ENCODE measurements at regions not wholly inside any gene's neighbourhood (a gene's known extent, or its start where the extent isn't known, plus 50 kb on each side); places are given as distances from the start of the nearest gene placed in this dataset.

GRCh38 chr5:18799482-18800128, 1165.3 kb downstream of the TAF11L14 start (continued):
- no peak for TF ChIP-seq ARID3A (IDR thresholded peaks at IDR 0.05; ENCODE audit: borderline replicate concordance, low read depth, low read length)
- 0 out of 2 replicates have a peak, but pooled peaks have one; percentile 38 for TF ChIP-seq MEF2D (tag; conservative IDR thresholded peaks at IDR 0.05; ENCODE audit: low read depth)
- no peak for TF ChIP-seq ZBTB17 (CRISPR knock-in tag; IDR thresholded peaks at IDR 0.05)
- no peak for TF ChIP-seq ETV6 (IDR thresholded peaks at IDR 0.05; ENCODE audit: borderline replicate concordance in 1 of 2, low read depth in 2 of 2, low read length in 1 of 2)
- TF ChIP-seq ETV6 (CRISPR knock-in tag; IDR thresholded peaks at IDR 0.05; ENCODE audit: borderline replicate concordance) = no peak
- no peak for TF ChIP-seq MBD2 (IDR thresholded peaks at IDR 0.05; ENCODE audit: borderline replicate concordance, low read depth)
- TF ChIP-seq ZNF224 (CRISPR knock-in tag; IDR thresholded peaks at IDR 0.05) = no peak
- no peak for TF ChIP-seq MITF (IDR thresholded peaks at IDR 0.05)
- TF ChIP-seq ETV1 (tag; conservative IDR thresholded peaks at IDR 0.05; ENCODE audit: low read depth) = no peak
- no peak for TF ChIP-seq RHOXF2B (CRISPR knock-in tag; conservative IDR thresholded peaks at IDR 0.05)
- TF ChIP-seq STAT6 (CRISPR knock-in tag; IDR thresholded peaks at IDR 0.05) = no peak
- TF ChIP-seq FOXA1 (IDR thresholded peaks at IDR 0.05; ENCODE audit: borderline replicate concordance) = no peak
- no peak for TF ChIP-seq ARID2 (IDR thresholded peaks at IDR 0.05)
- no peak for TF ChIP-seq MCM2 (IDR thresholded peaks at IDR 0.05; ENCODE audit: low read depth)
- TF ChIP-seq HNRNPUL1 (IDR thresholded peaks at IDR 0.05; ENCODE audit: low read length) = no peak
- TF ChIP-seq NR3C1 (CRISPR knock-in tag; IDR thresholded peaks at IDR 0.05) = no peak
- no peak for TF ChIP-seq ZNF79 (CRISPR knock-in tag; IDR thresholded peaks at IDR 0.05; ENCODE audit: low read depth)
- TF ChIP-seq FUS (optimal IDR thresholded peaks at IDR 0.05; ENCODE audit: low read depth, low read length) = no peak
- 0 out of 4 replicates have a peak, but pooled peaks of 1 of the 2 experiments have one; percentile 42 for TF ChIP-seq ZNF639 (CRISPR knock-in tag; conservative IDR thresholded peaks at IDR 0.05 in 1 of 2, IDR thresholded peaks at IDR 0.05 in 1 of 2)
- no peak for TF ChIP-seq ZNF589 (CRISPR knock-in tag; IDR thresholded peaks at IDR 0.05; ENCODE audit: low read depth)
